IPS-18c (cell line): ENCODE measurements at regions not wholly inside any gene's neighbourhood (a gene's known extent, or its start where the extent isn't known, plus 50 kb on each side); places are given as distances from the start of the nearest gene placed in this dataset.
"Not testable (repeated sequence)": the region's sequence is repeated elsewhere in the genome, so short reads cannot be mapped to it uniquely, and the experiment has no call there.

Source experiments
- H3K4me3 ChIP-seq: 2 replicates; pipeline ENCODE4 v1.7.0; 2013; ENCODE audit warnings: low read depth, mild to moderate bottlenecking, low read length, moderate library complexity; ENCODE audit not compliant: insufficient read depth
- H3K9me3 ChIP-seq: one replicate; pipeline ENCODE4 v1.6.1; 2013; ENCODE audit warnings: mild to moderate bottlenecking, low read length, moderate library complexity; ENCODE audit not compliant: control insufficient read depth, insufficient read depth

GRCh38 chr3:10732292-10732691 is 83.7 kb upstream of the SLC6A11 start:
- Histone ChIP-seq H3K9me3 (peaks cover 2% of the 10 kb centered on the region), H3K4me3 (no peak overlapping the region)

- no peak overlapping the region for H3K4me3 ChIP-seq
- peaks cover 2% of the 10 kb centered on the region for H3K9me3 ChIP-seq
Measured at GRCh38 chr3:10733297-10733696, 82.7 kb upstream of the SLC6A11 start.

GRCh38 chr3:10736444-10736843 is 79.6 kb upstream of the SLC6A11 start:
- not testable (repeated sequence) for H3K9me3 ChIP-seq, H3K4me3 ChIP-seq

- H3K4me3 ChIP-seq: no peak overlapping the region
- H3K9me3 ChIP-seq: no peaks in the 10 kb centered on the region
Measured at GRCh38 chr3:10737785-10738184, 78.2 kb upstream of the SLC6A11 start.

GRCh38 chr3:10738688-10739372 is 77.2 kb upstream of the SLC6A11 start:
- Histone ChIP-seq H3K9me3 (no peaks in the 10 kb centered on the region), H3K4me3 (peak overlapping the region; percentile 46; the same call in 1 of the 2 replicates)

GRCh38 chr3:10740954-10741353 is 75.1 kb upstream of the SLC6A11 start:
- H3K4me3 ChIP-seq: no peak overlapping the region

GRCh38 chr3:10741891-10742671 is 73.9 kb upstream of the SLC6A11 start:
- no peaks in the 10 kb centered on the region for H3K9me3 ChIP-seq

More at GRCh38 chr3:10740954-10741353, 75.1 kb upstream of the SLC6A11 start:
- H3K9me3 ChIP-seq: no peaks in the 10 kb centered on the region

GRCh38 chr3:10743366-10744097 is 72.5 kb upstream of the SLC6A11 start:
- H3K9me3 ChIP-seq: no peaks in the 10 kb centered on the region
- no peak overlapping the region for H3K4me3 ChIP-seq

More at GRCh38 chr3:10741891-10742671, 73.9 kb upstream of the SLC6A11 start:
- H3K4me3 ChIP-seq: no peak overlapping the region

GRCh38 chr3:10744098-10744465 is 71.9 kb upstream of the SLC6A11 start:
- H3K9me3 ChIP-seq: no peaks in the 10 kb centered on the region
- no peak overlapping the region for H3K4me3 ChIP-seq

- Histone ChIP-seq H3K4me3 (no peak overlapping the region), H3K9me3 (no peaks in the 10 kb centered on the region)
Measured at GRCh38 chr3:10745392-10745791, 70.6 kb upstream of the SLC6A11 start.

- Histone ChIP-seq H3K9me3 (no peaks in the 10 kb centered on the region), H3K4me3 (no peak overlapping the region)
Measured at GRCh38 chr3:10746001-10746400, 70.0 kb upstream of the SLC6A11 start.

GRCh38 chr3:10746684-10747083 is 69.3 kb upstream of the SLC6A11 start:
- Histone ChIP-seq H3K4me3 (no peak overlapping the region), H3K9me3 (no peaks in the 10 kb centered on the region)

GRCh38 chr3:10747341-10747740 is 68.7 kb upstream of the SLC6A11 start:
- no peaks in the 10 kb centered on the region for H3K9me3 ChIP-seq
- H3K4me3 ChIP-seq: no peak overlapping the region

GRCh38 chr3:10748040-10748439 is 68.0 kb upstream of the SLC6A11 start:
- no peak overlapping the region for H3K4me3 ChIP-seq
- no peaks in the 10 kb centered on the region for H3K9me3 ChIP-seq

- no peak overlapping the region for H3K4me3 ChIP-seq
- no peaks in the 10 kb centered on the region for H3K9me3 ChIP-seq
Measured at GRCh38 chr3:10753964-10754363, 62.1 kb upstream of the SLC6A11 start.

- H3K9me3 ChIP-seq: peaks cover 4% of the 10 kb centered on the region
- no peak overlapping the region for H3K4me3 ChIP-seq
Measured at GRCh38 chr3:10756546-10756945, 59.5 kb upstream of the SLC6A11 start.

GRCh38 chr3:10757021-10757820 is 58.8 kb upstream of the SLC6A11 start:
- peaks cover 4% of the 10 kb centered on the region for H3K9me3 ChIP-seq
- H3K4me3 ChIP-seq: no peak overlapping the region
